ENCODE measurements at regions not wholly inside any gene's neighbourhood (a gene's known extent, or its start where the extent isn't known, plus 50 kb on each side); places are given as distances from the start of the nearest gene placed in this dataset.

GRCh38 chr15:93987068-93987467, 244.3 kb upstream of the MCTP2 start:
- Histone ChIP-seq H3K36me3 (ENCODE audit: control insufficient read depth, insufficient read depth, low read length) (no peaks in the 10 kb centered on the region), H3K4me1 (ENCODE audit: control insufficient read depth, insufficient read depth, low read length) (no peaks in the 10 kb centered on the region), H3K4me3 (ENCODE audit: low read length) (no peak overlapping the region), H3K9ac (ENCODE audit: low read length) (no peak overlapping the region), H3K9me3 (ENCODE audit: control insufficient read depth, low read length) (no peaks in the 10 kb centered on the region), H3K27me3 (ENCODE audit: control insufficient read depth, insufficient read depth, low read length) (peaks cover 21% of the 10 kb centered on the region)

GRCh38 chr15:93986400-93986984, 244.9 kb upstream of the MCTP2 start:
- Histone ChIP-seq H3K36me3 (ENCODE audit: control insufficient read depth, insufficient read depth, low read length) (no peaks in the 10 kb centered on the region), H3K27me3 (ENCODE audit: control insufficient read depth, insufficient read depth, low read length) (peaks cover 21% of the 10 kb centered on the region), H3K4me3 (ENCODE audit: low read length) (no peak overlapping the region), H3K9ac (ENCODE audit: low read length) (no peak overlapping the region), H3K4me1 (ENCODE audit: control insufficient read depth, insufficient read depth, low read length) (no peaks in the 10 kb centered on the region), H3K9me3 (ENCODE audit: control insufficient read depth, low read length) (no peaks in the 10 kb centered on the region)

- Histone ChIP-seq H3K9me3 (ENCODE audit: control insufficient read depth, low read length) (no peaks in the 10 kb centered on the region), H3K36me3 (ENCODE audit: control insufficient read depth, insufficient read depth, low read length) (no peaks in the 10 kb centered on the region), H3K9ac (ENCODE audit: low read length) (no peak overlapping the region), H3K4me3 (ENCODE audit: low read length) (no peak overlapping the region), H3K27me3 (ENCODE audit: control insufficient read depth, insufficient read depth, low read length) (peaks cover 21% of the 10 kb centered on the region), H3K4me1 (ENCODE audit: control insufficient read depth, insufficient read depth, low read length) (no peaks in the 10 kb centered on the region)
Observed at GRCh38 chr15:93985925-93986324, 245.4 kb upstream of the MCTP2 start.

GRCh38 chr15:93985176-93985575, 246.2 kb upstream of the MCTP2 start:
- no peaks in the 10 kb centered on the region for H3K9me3 ChIP-seq (ENCODE audit: control insufficient read depth, low read length)
- no peaks in the 10 kb centered on the region for H3K36me3 ChIP-seq (ENCODE audit: control insufficient read depth, insufficient read depth, low read length)
- peaks cover 16% of the 10 kb centered on the region for H3K27me3 ChIP-seq (ENCODE audit: control insufficient read depth, insufficient read depth, low read length)
- no peak overlapping the region for H3K4me3 ChIP-seq (ENCODE audit: low read length)
- H3K4me1 ChIP-seq (ENCODE audit: control insufficient read depth, insufficient read depth, low read length) = no peaks in the 10 kb centered on the region
- H3K9ac ChIP-seq (ENCODE audit: low read length) = no peak overlapping the region

- Histone ChIP-seq H3K4me1 (ENCODE audit: control insufficient read depth, insufficient read depth, low read length) (no peaks in the 10 kb centered on the region), H3K4me3 (ENCODE audit: low read length) (no peak overlapping the region), H3K27me3 (ENCODE audit: control insufficient read depth, insufficient read depth, low read length) (peaks cover 9% of the 10 kb centered on the region), H3K9me3 (ENCODE audit: control insufficient read depth, low read length) (no peaks in the 10 kb centered on the region), H3K36me3 (ENCODE audit: control insufficient read depth, insufficient read depth, low read length) (no peaks in the 10 kb centered on the region), H3K9ac (ENCODE audit: low read length) (no peak overlapping the region)
Observed at GRCh38 chr15:93983526-93983925, 247.8 kb upstream of the MCTP2 start.

GRCh38 chr15:93982226-93982727, 249.1 kb upstream of the MCTP2 start:
- H3K36me3 ChIP-seq (ENCODE audit: control insufficient read depth, insufficient read depth, low read length) = no peaks in the 10 kb centered on the region
- no peaks in the 10 kb centered on the region for H3K9me3 ChIP-seq (ENCODE audit: control insufficient read depth, low read length)
- peaks cover 6% of the 10 kb centered on the region for H3K27me3 ChIP-seq (ENCODE audit: control insufficient read depth, insufficient read depth, low read length)
- H3K4me3 ChIP-seq (ENCODE audit: low read length) = no peak overlapping the region
- H3K9ac ChIP-seq (ENCODE audit: low read length) = no peak overlapping the region
- H3K4me1 ChIP-seq (ENCODE audit: control insufficient read depth, insufficient read depth, low read length) = no peaks in the 10 kb centered on the region

GRCh38 chr15:93981706-93982105, 249.7 kb upstream of the MCTP2 start:
- H3K36me3 ChIP-seq (ENCODE audit: control insufficient read depth, insufficient read depth, low read length) = no peaks in the 10 kb centered on the region

GRCh38 chr15:93980261-93980911, 251.0 kb upstream of the MCTP2 start:
- H3K36me3 ChIP-seq (ENCODE audit: control insufficient read depth, insufficient read depth, low read length) = no peaks in the 10 kb centered on the region
- no peaks in the 10 kb centered on the region for H3K27me3 ChIP-seq (ENCODE audit: control insufficient read depth, insufficient read depth, low read length)
- no peak overlapping the region for H3K4me3 ChIP-seq (ENCODE audit: low read length)
- no peaks in the 10 kb centered on the region for H3K4me1 ChIP-seq (ENCODE audit: control insufficient read depth, insufficient read depth, low read length)
- H3K9ac ChIP-seq (ENCODE audit: low read length) = no peak overlapping the region
- H3K9me3 ChIP-seq (ENCODE audit: control insufficient read depth, low read length) = no peaks in the 10 kb centered on the region

More at GRCh38 chr15:93981706-93982105, 249.7 kb upstream of the MCTP2 start:
- no peaks in the 10 kb centered on the region for H3K4me1 ChIP-seq (ENCODE audit: control insufficient read depth, insufficient read depth, low read length)
- H3K4me3 ChIP-seq (ENCODE audit: low read length) = no peak overlapping the region
- H3K9ac ChIP-seq (ENCODE audit: low read length) = no peak overlapping the region
- no peaks in the 10 kb centered on the region for H3K9me3 ChIP-seq (ENCODE audit: control insufficient read depth, low read length)
- peaks cover 4% of the 10 kb centered on the region for H3K27me3 ChIP-seq (ENCODE audit: control insufficient read depth, insufficient read depth, low read length)

GRCh38 chr15:93974804-93975481, 256.4 kb upstream of the MCTP2 start:
- Histone ChIP-seq H3K9me3 (ENCODE audit: control insufficient read depth, low read length) (no peaks in the 10 kb centered on the region), H3K9ac (ENCODE audit: low read length) (no peak overlapping the region), H3K27me3 (ENCODE audit: control insufficient read depth, insufficient read depth, low read length) (no peaks in the 10 kb centered on the region), H3K4me3 (ENCODE audit: low read length) (no peak overlapping the region), H3K4me1 (ENCODE audit: control insufficient read depth, insufficient read depth, low read length) (no peaks in the 10 kb centered on the region), H3K36me3 (ENCODE audit: control insufficient read depth, insufficient read depth, low read length) (no peaks in the 10 kb centered on the region)

- Histone ChIP-seq H3K9me3 (ENCODE audit: control insufficient read depth, low read length) (no peaks in the 10 kb centered on the region), H3K27me3 (ENCODE audit: control insufficient read depth, insufficient read depth, low read length) (no peaks in the 10 kb centered on the region), H3K4me3 (ENCODE audit: low read length) (no peak overlapping the region), H3K36me3 (ENCODE audit: control insufficient read depth, insufficient read depth, low read length) (no peaks in the 10 kb centered on the region), H3K4me1 (ENCODE audit: control insufficient read depth, insufficient read depth, low read length) (no peaks in the 10 kb centered on the region), H3K9ac (ENCODE audit: low read length) (no peak overlapping the region)
Observed at GRCh38 chr15:93973287-93973686, 258.1 kb upstream of the MCTP2 start.

GRCh38 chr15:93968773-93969172, 262.6 kb upstream of the MCTP2 start:
- no peak overlapping the region for H3K4me3 ChIP-seq (ENCODE audit: low read length)
- no peak overlapping the region for H3K9ac ChIP-seq (ENCODE audit: low read length)
- no peaks in the 10 kb centered on the region for H3K36me3 ChIP-seq (ENCODE audit: control insufficient read depth, insufficient read depth, low read length)
- no peaks in the 10 kb centered on the region for H3K4me1 ChIP-seq (ENCODE audit: control insufficient read depth, insufficient read depth, low read length)
- H3K27me3 ChIP-seq (ENCODE audit: control insufficient read depth, insufficient read depth, low read length) = no peaks in the 10 kb centered on the region
- H3K9me3 ChIP-seq (ENCODE audit: control insufficient read depth, low read length) = no peaks in the 10 kb centered on the region

GRCh38 chr15:93965304-93965908, 266.0 kb upstream of the MCTP2 start:
- no peaks in the 10 kb centered on the region for H3K9me3 ChIP-seq (ENCODE audit: control insufficient read depth, low read length)
- H3K36me3 ChIP-seq (ENCODE audit: control insufficient read depth, insufficient read depth, low read length) = no peaks in the 10 kb centered on the region
- H3K27me3 ChIP-seq (ENCODE audit: control insufficient read depth, insufficient read depth, low read length) = no peaks in the 10 kb centered on the region
- no peaks in the 10 kb centered on the region for H3K4me1 ChIP-seq (ENCODE audit: control insufficient read depth, insufficient read depth, low read length)
- no peak overlapping the region for H3K9ac ChIP-seq (ENCODE audit: low read length)
- H3K4me3 ChIP-seq (ENCODE audit: low read length) = no peak overlapping the region

All from mucosa of stomach (tissue), 1 donor.